IMR-90 (cell line): ENCODE measurements at regions not wholly inside any gene's neighbourhood (a gene's known extent, or its start where the extent isn't known, plus 50 kb on each side); places are given as distances from the start of the nearest gene placed in this dataset.

Experiments
- ATAC-seq: fragments of 200-7000 bp; cut with Tn5 transposase; 2 replicates; pipeline ENCODE4 v1.9.1; 2020; ENCODE audit warnings: low read depth, mild to moderate bottlenecking, moderate library complexity
- BruUV-seq: library from RNA; stranded (reverse); fragments of 400-500 nt; replicated peaks from 2 replicates; lab custom pipeline; 2021; lab: Mats Ljungman, UMichigan
- CTCF ChIA-PET: fragments of 300-600 bp; formaldehyde crosslinking; extraction: SDS; loops from one replicate; lab custom pipeline; 2021; ENCODE audit warnings: antibody characterized with exemption; lab: Yijun Ruan, JAX
- POLR2A ChIA-PET: fragments of 300-600 bp; sonication (Branson Sonifier 250); formaldehyde crosslinking; loops from one replicate; lab custom pipeline; 2022; ENCODE audit warnings: antibody characterized with exemption; ENCODE audit not compliant: unreplicated experiment; lab: Charles Lee
- DNase-seq: peaks from one replicate; pipeline ENCODE4 v3.0.0; 2013
- H2AFZ ChIP-seq: replicated peaks from 2 replicates; pipeline ENCODE3; 2013; ENCODE audit warnings: low read length, mild to moderate bottlenecking; ENCODE audit not compliant: poor library complexity
- H2AK5ac ChIP-seq: 2 replicates; pipeline ENCODE4 v1.6.1; 2013; ENCODE audit warnings: low read depth, low read length, inconsistent platforms
- H2AK9ac ChIP-seq: replicated peaks from 2 replicates; pipeline ENCODE3; 2013; ENCODE audit warnings: mild to moderate bottlenecking, low read depth, low read length, moderate library complexity; ENCODE audit not compliant: poor library complexity
- H2BK120ac ChIP-seq: 2 replicates; pipeline ENCODE4 v1.6.1; 2013; ENCODE audit warnings: low read depth, low read length, inconsistent platforms
- H2BK15ac ChIP-seq: 3 replicates; pipeline ENCODE4 v1.6.1; 2013; ENCODE audit warnings: low read depth, low read length, inconsistent platforms
- H2BK20ac ChIP-seq: 2 replicates; pipeline ENCODE4 v1.6.1; 2013; ENCODE audit warnings: low read depth, mild to moderate bottlenecking, inconsistent platforms, low read length, moderate library complexity
- H2BK5ac ChIP-seq: 2 replicates; pipeline ENCODE4 v1.6.1; 2013; ENCODE audit warnings: mild to moderate bottlenecking, low read depth, low read length, inconsistent platforms; ENCODE audit not compliant: poor library complexity, severe bottlenecking
- H3K14ac ChIP-seq: replicated peaks from 2 replicates; pipeline ENCODE4 v1.6.1; 2013; ENCODE audit warnings: low read depth, low read length, inconsistent platforms
- H3K18ac ChIP-seq: 2 replicates; pipeline ENCODE4 v1.6.1; 2013; ENCODE audit warnings: low read depth, low read length, control low read depth
- H3K23ac ChIP-seq: 2 replicates; pipeline ENCODE4 v1.6.1; 2013; ENCODE audit warnings: low read depth, low read length, inconsistent platforms
- H3K27ac ChIP-seq: 2 replicates; pipeline ENCODE4 v1.5.1; 2013; ENCODE audit warnings: mild to moderate bottlenecking, control low read depth, low read length; ENCODE audit not compliant: insufficient read depth
- H3K27me3 ChIP-seq: 2 replicates; pipeline ENCODE4 v1.6.1; 2013; ENCODE audit warnings: low read length; ENCODE audit not compliant: control insufficient read depth, insufficient read depth
- H3K36me3 ChIP-seq: 2 replicates; pipeline ENCODE4 v1.6.1; 2013; ENCODE audit warnings: low read length, mixed read lengths; ENCODE audit not compliant: control insufficient read depth, insufficient read depth
- H3K4ac ChIP-seq: 2 replicates; pipeline ENCODE4 v1.6.1; 2013; ENCODE audit warnings: low read depth, low read length, inconsistent platforms
- H3K4me1 ChIP-seq: 2 replicates; pipeline ENCODE4 v1.6.1; 2013; ENCODE audit warnings: low read length, mixed read lengths; ENCODE audit not compliant: control insufficient read depth, insufficient read depth
- H3K4me2 ChIP-seq: 2 replicates; pipeline ENCODE4 v1.6.1; 2013; ENCODE audit warnings: low read depth, mild to moderate bottlenecking, control low read depth, low read length, moderate library complexity
- H3K4me3 ChIP-seq: 2 replicates; pipeline ENCODE4 v1.5.1; 2013; ENCODE audit warnings: low read depth, mild to moderate bottlenecking, control low read depth, low read length, moderate library complexity; ENCODE audit not compliant: insufficient read depth
- H3K56ac ChIP-seq: 2 replicates; pipeline ENCODE4 v1.6.1; 2013; ENCODE audit warnings: low read length, inconsistent platforms; ENCODE audit not compliant: insufficient read depth; ENCODE audit errors: extremely low read depth
- H3K79me1 ChIP-seq, 2 experiments: 2 replicates each; pipeline ENCODE4 v1.6.1; 2013; ENCODE audit warnings: low read length in 2 of 2, inconsistent platforms in 1 of 2, low read depth in 1 of 2
- H3K9ac ChIP-seq: 2 replicates; pipeline ENCODE4 v1.6.1; 2013; ENCODE audit warnings: low read depth, low read length, control low read depth
- H3K9me1 ChIP-seq: 2 replicates; pipeline ENCODE4 v1.6.1; 2013; ENCODE audit warnings: low read length, inconsistent platforms; ENCODE audit not compliant: insufficient read depth
- H3K9me3 ChIP-seq: 2 replicates; pipeline ENCODE4 v1.6.1; 2013; ENCODE audit warnings: low read length; ENCODE audit not compliant: control insufficient read depth, insufficient read depth
- H4K20me1 ChIP-seq: 2 replicates; pipeline ENCODE4 v1.6.1; 2013; ENCODE audit warnings: low read length, inconsistent platforms; ENCODE audit not compliant: insufficient read depth
- H4K5ac ChIP-seq: 2 replicates; pipeline ENCODE4 v1.6.1; 2013; ENCODE audit warnings: mild to moderate bottlenecking, low read depth, low read length, control low read depth
- H4K8ac ChIP-seq, 2 experiments: 2 replicates each; pipeline ENCODE4 v1.6.1; 2013; ENCODE audit warnings: low read depth in 2 of 2, low read length in 2 of 2, control low read depth in 1 of 2, inconsistent platforms in 1 of 2
- H4K91ac ChIP-seq: 2 replicates; pipeline ENCODE4 v1.6.1; 2013; ENCODE audit warnings: low read depth, low read length, inconsistent platforms; ENCODE audit not compliant: insufficient read depth
- MAZ ChIP-seq: IDR thresholded peaks from 2 replicates; pipeline ENCODE4 v1.6.1; 2012; ENCODE audit warnings: low read depth, mild to moderate bottlenecking, low read length, improper control_type of control experiment, moderate library complexity, borderline replicate concordance
- RAD21 ChIP-seq: IDR thresholded peaks from 2 replicates; pipeline ENCODE4 v1.6.1; 2012; ENCODE audit warnings: low read length, improper control_type of control experiment
- SMC3 ChIP-seq: fragments of 150-350 bp; IDR thresholded peaks from 2 replicates; pipeline ENCODE4 v1.6.1; 2016; ENCODE audit warnings: low read depth, mild to moderate bottlenecking, antibody characterized with exemption, low read length, moderate library complexity
- WGBS, 2 experiments: methylation state at CpG; one replicate each; pipeline versions ENCODE4 v1.1.5 to v1.1.7; 2013; ENCODE audit warnings: missing lambda C conversion rate in 2 of 2; ENCODE audit not compliant: insufficient read length in 1 of 2; ENCODE audit errors: extremely low coverage in 2 of 2; 5-methylcytosine and 5-hydroxymethylcytosine counted together
- dilution Hi-C: fragments of 300-500 bp; cut with HindIII; formaldehyde crosslinking; loops from one replicate; pipeline ENCODE4 v1.14.3; 2018; ENCODE audit warnings: low sequenced_read_pairs; ENCODE audit not compliant: unreplicated experiment
- in situ Hi-C: fragments of 300-500 bp; cut with MboI; formaldehyde crosslinking; loops from 3 replicates; pipeline ENCODE4 v1.14.3; 2019; ENCODE audit warnings: low sequenced_read_pairs, inconsistent platforms, mixed read lengths
- intact Hi-C: fragments of 100-400 bp; cut with micrococcal nuclease; formaldehyde crosslinking; loops from 2 replicates; pipeline ENCODE4 v1.10.0; 2022

- Histone ChIP-seq H3K4me3 (no peak overlapping the region), H3K9me1 (no peaks in the 10 kb centered on the region; the same call in 1 of the 2 replicates), H2BK20ac (no peak overlapping the region), H3K14ac (0 out of 2 replicates have a peak overlapping the region, but pooled peaks have one; percentile 14), H3K4me1 (peaks cover 15% of the 10 kb centered on the region), H3K18ac (peak overlapping the region; percentile 28; the same call in 1 of the 2 replicates), H3K9me3 (peaks cover 8% of the 10 kb centered on the region), H2BK15ac (no peak overlapping the region), H3K4me2 (no peak overlapping the region), H3K27me3 (peaks cover 2% of the 10 kb centered on the region; the same call in 1 of the 2 replicates), H4K20me1 (no peaks in the 10 kb centered on the region), H3K23ac (no peak overlapping the region; the same call in 1 of the 2 replicates), H3K79me1 (no peaks in the 10 kb centered on the region), H3K9ac (no peak overlapping the region), H4K91ac (peak overlapping the region; percentile 46; the same call in 1 of the 2 replicates), H3K56ac (no peak overlapping the region), H2AK5ac (no peak overlapping the region), H3K36me3 (peaks cover 2% of the 10 kb centered on the region; the same call in 1 of the 2 replicates), H4K5ac (no peak overlapping the region; the same call in 1 of the 2 replicates), H2BK5ac (no peak overlapping the region), H2AK9ac (peak overlapping the region; percentile 3), H3K4ac (peak overlapping the region; percentile 12; the same call in 1 of the 2 replicates), H2AFZ (peak overlapping the region; percentile 35), H4K8ac (no peak overlapping the region), H3K27ac (no peak overlapping the region), H2BK120ac (no peak overlapping the region)
- DNase-seq (no peak), ATAC-seq (no peak)
- intact Hi-C loops: no loop called here
- ChIA-PET POLR2A (no interaction called here), CTCF (no interaction called here)
- dilution Hi-C loops: no loop called here
- BruUV-seq: no TSS peak
- WGBS, 2 experiments: 94% methylated on average over 13 of the region's 17 CpGs; no CpG with 5 or more reads in 1 of the 2 experiments
- TF ChIP-seq SMC3 (no peak), MAZ (no peak), RAD21 (no peak)
- in situ Hi-C loops: no loop called here
Measured at GRCh38 chr5:135085936-135086725, 52.1 kb upstream of the PITX1 start.
